ENCODE measurements at regions not wholly inside any gene's neighbourhood (a gene's known extent, or its start where the extent isn't known, plus 50 kb on each side); places are given as distances from the start of the nearest gene placed in this dataset.
"Not testable (repeated sequence)": the region's sequence is repeated elsewhere in the genome, so short reads cannot be mapped to it uniquely, and the experiment has no call there.

GRCh38 chr1:68917456-68917855 is 420.6 kb upstream of the DEPDC1 start:
- H3K4me1 Mint-ChIP-seq (ENCODE audit: low read depth): no peaks in the 10 kb centered on the region
- no peak overlapping the region for H3K27ac Mint-ChIP-seq
- H3K4me3 Mint-ChIP-seq: no peak overlapping the region
- DNase-seq (no peak), ATAC-seq (replicated peaks in 1 of 2) (no peak)
- no peaks in the 10 kb centered on the region for H3K36me3 Mint-ChIP-seq (ENCODE audit: insufficient read depth in 2 of 2)
- peaks cover 7 to 9% of the 10 kb centered on the region in 2 donors for H3K9me3 Mint-ChIP-seq
- H3K27me3 Mint-ChIP-seq (ENCODE audit: low read depth): no peaks in the 10 kb centered on the region

- peaks cover 6% of the 10 kb centered on the region in 2 donors for H3K9me3 Mint-ChIP-seq
- ATAC-seq (replicated peaks in 1 of 2) (no peak), DNase-seq (no peak)
- H3K4me3 Mint-ChIP-seq: no peak overlapping the region
- H3K36me3 Mint-ChIP-seq (ENCODE audit: insufficient read depth in 2 of 2): no peaks in the 10 kb centered on the region
- no peaks in the 10 kb centered on the region for H3K27me3 Mint-ChIP-seq (ENCODE audit: low read depth)
- no peaks in the 10 kb centered on the region for H3K4me1 Mint-ChIP-seq (ENCODE audit: low read depth)
- H3K27ac Mint-ChIP-seq: no peak overlapping the region
Measured at GRCh38 chr1:68918563-68918962, 421.7 kb upstream of the DEPDC1 start.

GRCh38 chr1:68919075-68919474 is 422.2 kb upstream of the DEPDC1 start:
- Mint-ChIP-seq H3K27me3 (ENCODE audit: low read depth) (no peaks in the 10 kb centered on the region), H3K4me1 (ENCODE audit: low read depth) (no peaks in the 10 kb centered on the region), H3K36me3 (ENCODE audit: insufficient read depth in 2 of 2) (no peaks in the 10 kb centered on the region), H3K9me3 (peaks cover 5 to 6% of the 10 kb centered on the region in 2 donors), H3K27ac (no peak overlapping the region), H3K4me3 (no peak overlapping the region)
- no peak for DNase-seq
- no peak for ATAC-seq (replicated peaks in 1 of 2)

DNA sequence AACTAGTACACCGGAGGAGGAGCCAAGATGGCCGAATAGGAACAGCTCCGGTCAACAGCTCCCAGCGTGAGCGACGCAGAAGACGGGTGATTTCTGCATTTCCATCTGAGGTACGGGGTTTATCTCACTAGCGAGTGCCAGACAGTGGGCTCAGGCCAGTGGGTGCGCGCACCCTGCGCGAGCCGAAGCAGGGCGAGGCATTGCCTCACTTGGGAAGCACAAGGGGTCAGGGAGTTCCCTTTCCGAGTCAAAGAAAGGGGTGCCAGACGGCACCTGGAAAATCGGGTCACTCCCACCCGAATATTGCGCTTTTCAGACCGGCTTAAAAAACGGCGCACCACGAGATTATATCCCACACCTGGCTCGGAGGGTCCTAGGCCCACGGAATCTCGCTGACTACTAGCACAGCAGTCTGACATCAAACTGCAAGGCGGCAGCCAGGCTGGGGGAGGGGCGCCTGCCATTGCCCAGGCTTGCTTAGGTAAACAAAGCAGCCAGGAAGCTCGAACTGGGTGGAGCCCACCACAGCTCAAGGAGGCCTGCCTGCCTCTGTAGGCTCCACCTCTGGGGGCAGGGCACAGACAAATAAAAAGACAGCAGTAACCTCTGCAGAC is 426.7 kb upstream of the DEPDC1 start:
- DNase-seq; H3K27me3 Mint-ChIP-seq (ENCODE audit: low read depth); H3K9me3 Mint-ChIP-seq; H3K4me1 Mint-ChIP-seq (ENCODE audit: low read depth); ATAC-seq (replicated peaks in 1 of 2); H3K36me3 Mint-ChIP-seq (ENCODE audit: insufficient read depth in 2 of 2); H3K27ac Mint-ChIP-seq; H3K4me3 Mint-ChIP-seq: not testable (repeated sequence)

DNA sequence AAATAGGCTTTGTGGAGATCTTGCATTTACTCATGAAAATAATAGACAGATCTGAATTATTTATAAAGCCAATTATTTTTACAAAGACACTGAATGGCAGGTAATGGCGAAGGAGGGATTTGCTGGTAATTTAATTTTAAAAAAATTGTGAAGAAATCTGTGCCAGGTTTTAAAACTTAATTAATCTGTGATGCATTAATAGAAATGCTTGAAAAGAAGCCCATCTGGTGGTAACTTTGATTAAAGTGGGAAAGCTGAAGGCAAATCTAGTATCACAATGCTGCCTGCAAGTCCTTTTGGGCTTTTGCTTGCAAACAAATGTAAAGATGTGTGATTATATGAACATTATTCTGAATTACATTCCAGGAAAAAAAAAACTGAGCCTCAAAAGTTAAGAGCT is 433.2 kb upstream of the DEPDC1 start:
- Mint-ChIP-seq H3K4me1 (ENCODE audit: low read depth) (no peaks in the 10 kb centered on the region), H3K27ac (no peak overlapping the region), H3K4me3 (no peak overlapping the region), H3K9me3 (peaks cover 4 to 8% of the 10 kb centered on the region in 2 donors), H3K27me3 (ENCODE audit: low read depth) (no peaks in the 10 kb centered on the region), H3K36me3 (ENCODE audit: insufficient read depth in 2 of 2) (no peaks in the 10 kb centered on the region)
- ATAC-seq (replicated peaks in 1 of 2) (no peak), DNase-seq (no peak)

DNA sequence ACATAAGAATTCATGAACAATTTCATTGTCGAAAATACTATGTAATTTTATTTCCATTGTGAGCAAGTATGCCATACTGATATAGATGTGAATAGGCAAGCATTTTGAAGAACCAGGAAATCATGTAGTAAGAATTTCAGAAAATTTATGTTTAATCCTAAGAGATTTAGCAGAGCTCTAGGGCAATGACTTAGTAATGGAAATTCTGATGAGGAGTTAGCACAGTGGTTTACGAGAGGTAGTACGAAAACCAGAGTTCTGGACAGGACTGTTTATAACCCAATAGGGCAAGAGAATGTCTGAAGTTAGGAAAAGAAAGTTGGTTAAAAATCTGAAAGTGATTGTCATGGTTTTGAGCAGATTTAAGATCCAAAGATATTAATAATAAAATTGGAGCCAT is 439.6 kb upstream of the DEPDC1 start:
- Mint-ChIP-seq H3K27ac (no peak overlapping the region), H3K36me3 (ENCODE audit: insufficient read depth in 2 of 2) (no peaks in the 10 kb centered on the region), H3K4me3 (no peak overlapping the region), H3K4me1 (ENCODE audit: low read depth) (no peaks in the 10 kb centered on the region), H3K9me3 (peaks cover 4 to 6% of the 10 kb centered on the region in 2 donors), H3K27me3 (ENCODE audit: low read depth) (no peaks in the 10 kb centered on the region)
- ATAC-seq (replicated peaks in 1 of 2): no peak
- no peak for DNase-seq

DNA sequence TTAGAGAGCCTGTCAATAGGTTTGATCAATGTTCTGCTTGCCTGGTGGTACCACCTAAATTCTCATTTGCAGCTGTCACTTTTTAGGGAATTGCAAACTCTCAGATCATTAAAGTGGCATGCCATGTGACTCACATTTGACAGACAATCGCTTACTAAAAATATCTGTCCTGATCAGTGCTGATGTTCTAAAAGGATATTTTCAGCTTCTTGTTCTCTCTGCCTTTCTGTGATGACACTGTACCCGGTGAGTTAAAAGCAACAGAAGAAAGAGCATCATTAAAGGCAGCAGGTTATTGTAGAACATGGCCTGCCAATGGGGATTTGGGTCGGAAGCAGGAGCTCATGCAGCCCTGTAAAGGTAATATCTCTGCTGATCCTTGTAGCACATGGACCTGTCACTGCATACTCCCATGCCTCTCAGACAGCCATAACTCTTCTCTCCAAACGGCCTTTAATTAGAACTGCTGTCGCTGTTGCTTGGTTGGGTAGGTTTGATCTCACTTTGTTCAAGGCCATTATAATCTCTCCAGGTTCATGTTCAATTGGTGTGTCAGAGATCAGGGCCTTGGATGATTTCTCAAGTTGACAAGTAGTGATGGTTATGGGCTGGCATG is 441.3 kb upstream of the DEPDC1 start:
- ATAC-seq (replicated peaks in 1 of 2) (no peak), DNase-seq (no peak)
- Mint-ChIP-seq H3K36me3 (ENCODE audit: insufficient read depth in 2 of 2) (no peaks in the 10 kb centered on the region), H3K9me3 (peaks cover 2 to 4% of the 10 kb centered on the region in 2 donors), H3K27me3 (ENCODE audit: low read depth) (no peaks in the 10 kb centered on the region), H3K4me3 (no peak overlapping the region), H3K27ac (no peak overlapping the region), H3K4me1 (ENCODE audit: low read depth) (no peaks in the 10 kb centered on the region)

DNA sequence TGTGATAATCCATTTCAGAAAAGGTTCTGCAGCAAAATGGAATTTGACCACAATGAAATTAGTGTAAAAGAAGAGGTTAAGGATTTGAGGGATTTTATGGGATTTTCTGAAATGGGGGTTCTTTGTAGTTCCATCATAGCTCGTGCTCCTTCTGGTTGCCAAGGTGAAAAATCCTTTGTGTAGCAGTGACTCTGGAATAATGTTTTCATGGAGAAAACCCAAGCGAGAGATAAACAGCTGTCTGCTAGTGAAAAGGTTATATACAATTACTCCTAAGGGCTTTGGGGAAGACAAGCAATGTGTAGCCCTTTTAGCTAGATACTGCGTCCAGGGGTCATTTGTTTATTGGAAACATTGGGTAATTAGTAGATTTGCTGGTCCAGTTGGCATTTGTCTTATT is 453.2 kb upstream of the DEPDC1 start:
- ATAC-seq (replicated peaks in 1 of 2) (no peak), DNase-seq (no peak)
- Mint-ChIP-seq H3K27me3 (ENCODE audit: low read depth) (no peaks in the 10 kb centered on the region), H3K9me3 (peaks cover 0 to 7% of the 10 kb centered on the region in 2 donors), H3K4me1 (ENCODE audit: low read depth) (no peaks in the 10 kb centered on the region), H3K36me3 (ENCODE audit: insufficient read depth in 2 of 2) (no peaks in the 10 kb centered on the region), H3K27ac (no peak overlapping the region), H3K4me3 (no peak overlapping the region)

DNA sequence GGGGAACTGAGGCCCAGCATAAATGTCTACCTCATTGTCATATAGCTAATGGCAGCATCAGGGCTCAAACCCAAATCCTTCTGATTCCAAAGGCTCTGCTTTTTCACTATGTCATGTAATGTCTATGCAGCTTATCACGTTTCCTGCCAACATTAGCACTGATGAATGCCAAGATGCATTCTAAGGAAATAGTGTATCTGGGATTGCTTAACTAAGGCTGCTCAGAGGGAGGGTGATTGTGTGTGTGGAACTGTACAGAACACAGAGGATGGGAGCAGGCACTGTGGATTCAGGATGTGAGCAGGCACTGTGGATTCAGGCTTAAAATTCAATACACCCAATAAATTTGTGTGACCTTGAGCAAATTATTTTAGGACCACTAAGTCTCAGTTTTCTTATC is 456.4 kb upstream of the DEPDC1 start:
- Mint-ChIP-seq H3K27ac (no peak overlapping the region), H3K9me3 (peaks cover 2 to 8% of the 10 kb centered on the region in 2 donors), H3K36me3 (ENCODE audit: insufficient read depth in 2 of 2) (no peaks in the 10 kb centered on the region), H3K4me3 (no peak overlapping the region), H3K4me1 (ENCODE audit: low read depth) (no peaks in the 10 kb centered on the region), H3K27me3 (ENCODE audit: low read depth) (no peaks in the 10 kb centered on the region)
- no peak for ATAC-seq (replicated peaks in 1 of 2)
- no peak for DNase-seq

- H3K36me3 Mint-ChIP-seq (ENCODE audit: insufficient read depth in 2 of 2): no peaks in the 10 kb centered on the region
- DNase-seq: no peak
- no peaks in the 10 kb centered on the region for H3K27me3 Mint-ChIP-seq (ENCODE audit: low read depth)
- H3K4me3 Mint-ChIP-seq: no peak overlapping the region
- peaks cover 2 to 8% of the 10 kb centered on the region in 2 donors for H3K9me3 Mint-ChIP-seq
- no peak overlapping the region for H3K27ac Mint-ChIP-seq
- ATAC-seq (replicated peaks in 1 of 2): no peak
- H3K4me1 Mint-ChIP-seq (ENCODE audit: low read depth): no peaks in the 10 kb centered on the region
Measured at GRCh38 chr1:68954841-68955240, 458.0 kb upstream of the DEPDC1 start.

DNA sequence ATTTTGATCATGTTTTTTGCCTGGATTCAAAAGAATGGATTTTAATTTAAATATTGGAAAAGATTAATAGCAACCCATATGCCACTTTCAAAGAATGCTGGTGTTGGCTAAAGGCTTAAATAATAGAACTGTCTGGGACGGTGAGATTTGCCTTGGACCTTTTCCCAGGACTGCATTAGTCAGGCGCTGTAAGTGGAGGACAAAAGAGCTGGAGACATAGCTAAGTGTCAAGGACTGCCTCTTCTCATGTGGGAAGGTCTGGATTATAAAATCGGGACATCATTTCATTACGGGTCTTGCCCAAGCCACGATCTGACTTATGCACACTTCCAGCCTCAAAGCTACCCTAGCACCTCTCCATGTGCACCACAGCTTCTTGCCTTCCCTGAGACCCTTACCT is 458.5 kb upstream of the DEPDC1 start:
- Mint-ChIP-seq H3K4me3 (no peak overlapping the region), H3K4me1 (ENCODE audit: low read depth) (no peaks in the 10 kb centered on the region), H3K27me3 (ENCODE audit: low read depth) (no peaks in the 10 kb centered on the region), H3K36me3 (ENCODE audit: insufficient read depth in 2 of 2) (no peaks in the 10 kb centered on the region), H3K27ac (no peak overlapping the region), H3K9me3 (peaks cover 2 to 8% of the 10 kb centered on the region in 2 donors)
- DNase-seq: no peak
- no peak for ATAC-seq (replicated peaks in 1 of 2)

- no peaks in the 10 kb centered on the region for H3K36me3 Mint-ChIP-seq (ENCODE audit: insufficient read depth in 2 of 2)
- no peaks in the 10 kb centered on the region for H3K27me3 Mint-ChIP-seq (ENCODE audit: low read depth)
Measured at GRCh38 chr1:68958958-68959357, 462.1 kb upstream of the DEPDC1 start.

DNA sequence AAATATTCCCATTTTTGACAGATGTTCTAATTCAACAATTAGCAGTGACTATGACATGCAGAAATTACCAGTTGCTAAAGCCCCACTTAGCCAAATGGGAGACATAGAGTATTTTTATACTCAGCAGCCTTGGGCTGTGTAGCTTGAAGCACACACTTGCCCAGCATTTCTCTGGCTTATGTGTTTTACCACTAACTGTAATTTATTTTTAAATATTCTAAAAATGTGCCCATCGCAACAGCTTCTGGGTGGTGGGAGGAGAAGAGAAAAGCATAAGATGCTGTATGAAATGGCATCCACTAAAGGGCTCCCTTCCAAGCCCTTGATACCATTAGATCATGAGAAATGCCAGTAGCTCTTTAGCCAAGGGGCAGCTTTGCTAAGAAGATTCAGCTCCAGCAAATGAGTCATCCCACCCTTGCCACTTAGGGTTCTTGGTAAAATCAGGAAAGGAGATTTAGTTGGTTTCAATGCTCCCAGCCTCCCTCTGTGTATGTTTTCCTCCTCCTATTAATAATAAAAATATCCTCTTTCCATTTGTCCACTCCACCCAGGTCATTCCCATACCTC is 462.7 kb upstream of the DEPDC1 start:
- peaks cover 2 to 5% of the 10 kb centered on the region in 2 donors for H3K9me3 Mint-ChIP-seq
- H3K27me3 Mint-ChIP-seq (ENCODE audit: low read depth): no peaks in the 10 kb centered on the region
- no peak overlapping the region for H3K27ac Mint-ChIP-seq
- DNase-seq: no peak
- no peak for ATAC-seq (replicated peaks in 1 of 2)
- H3K4me1 Mint-ChIP-seq (ENCODE audit: low read depth): no peaks in the 10 kb centered on the region
- no peaks in the 10 kb centered on the region for H3K36me3 Mint-ChIP-seq (ENCODE audit: insufficient read depth in 2 of 2)
- H3K4me3 Mint-ChIP-seq: no peak overlapping the region

More at GRCh38 chr1:68958958-68959357, 462.1 kb upstream of the DEPDC1 start:
- DNase-seq (no peak), ATAC-seq (replicated peaks in 1 of 2) (no peak)
- no peak overlapping the region for H3K4me3 Mint-ChIP-seq
- no peaks in the 10 kb centered on the region for H3K4me1 Mint-ChIP-seq (ENCODE audit: low read depth)
- H3K9me3 Mint-ChIP-seq: peaks cover 2 to 5% of the 10 kb centered on the region in 2 donors
- no peak overlapping the region for H3K27ac Mint-ChIP-seq

- Mint-ChIP-seq H3K36me3 (ENCODE audit: insufficient read depth in 2 of 2) (no peaks in the 10 kb centered on the region), H3K4me1 (ENCODE audit: low read depth) (no peaks in the 10 kb centered on the region), H3K9me3 (peaks cover 2 to 5% of the 10 kb centered on the region in 2 donors), H3K27me3 (ENCODE audit: low read depth) (no peaks in the 10 kb centered on the region), H3K4me3 (no peak overlapping the region), H3K27ac (no peak overlapping the region)
- no peak for DNase-seq
- ATAC-seq (replicated peaks in 1 of 2): no peak
Measured at GRCh38 chr1:68961143-68961542, 464.3 kb upstream of the DEPDC1 start.
